NCI-H526 (cell line): ENCODE measurements at regions not wholly inside any gene's neighbourhood (a gene's known extent, or its start where the extent isn't known, plus 50 kb on each side); places are given as distances from the start of the nearest gene placed in this dataset.

Experiments used
- DNase-seq, 2 experiments: peaks; one replicate each; lab custom pipeline; 2025; lab: John Stamatoyannopoulos, UW

- no peak for DNase-seq
Measured at GRCh38 chr18:55047546-55047945, 88.3 kb upstream of the CCDC68 start.

DNA sequence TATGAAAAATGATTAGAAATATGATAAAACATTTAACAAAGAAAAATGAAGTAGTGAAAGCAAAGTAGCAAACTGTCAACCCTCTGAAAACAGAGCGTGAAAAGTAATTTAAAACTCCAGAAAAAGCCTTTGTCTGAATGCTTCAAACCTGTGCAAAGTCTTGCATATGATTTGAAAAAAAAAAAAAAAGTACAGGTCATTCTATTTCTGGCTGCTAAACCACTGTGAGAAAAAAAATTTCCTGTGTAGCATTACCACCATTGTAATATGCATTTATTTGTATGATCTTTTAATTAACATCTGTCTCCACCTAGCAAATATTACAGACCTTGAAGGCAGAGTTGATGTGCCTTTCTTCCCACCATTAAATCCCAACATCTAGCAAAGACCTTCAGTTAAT, 82.1 kb upstream of the CCDC68 start:
- DNase-seq: no peak

GRCh38 chr18:55038162-55038561, 78.9 kb upstream of the CCDC68 start:
- DNase-seq: no peak

DNA sequence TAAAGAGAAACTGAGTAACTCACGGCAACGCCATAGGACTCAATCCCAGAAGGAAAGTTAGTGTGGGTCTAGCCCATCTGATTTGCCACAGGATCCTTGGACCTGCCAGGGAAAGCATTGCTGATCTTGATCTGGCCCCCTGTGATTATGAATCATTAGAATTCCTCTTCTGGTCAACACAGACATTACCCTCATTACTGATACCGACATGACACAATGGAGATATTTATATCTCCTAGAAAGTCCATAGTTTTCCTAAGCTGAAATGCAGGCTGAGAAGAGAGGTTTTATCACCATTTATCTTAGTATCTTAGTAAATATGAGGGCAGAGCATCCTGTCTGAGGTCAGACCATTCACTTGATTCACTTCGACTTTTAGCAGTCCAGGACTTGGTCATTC, 75.5 kb upstream of the CCDC68 start:
- no peak for DNase-seq

- no peak for DNase-seq
Measured at GRCh38 chr18:55031979-55032378, 72.7 kb upstream of the CCDC68 start.

- no peak for DNase-seq
Measured at GRCh38 chr18:55031576-55031975, 72.3 kb upstream of the CCDC68 start.

DNA sequence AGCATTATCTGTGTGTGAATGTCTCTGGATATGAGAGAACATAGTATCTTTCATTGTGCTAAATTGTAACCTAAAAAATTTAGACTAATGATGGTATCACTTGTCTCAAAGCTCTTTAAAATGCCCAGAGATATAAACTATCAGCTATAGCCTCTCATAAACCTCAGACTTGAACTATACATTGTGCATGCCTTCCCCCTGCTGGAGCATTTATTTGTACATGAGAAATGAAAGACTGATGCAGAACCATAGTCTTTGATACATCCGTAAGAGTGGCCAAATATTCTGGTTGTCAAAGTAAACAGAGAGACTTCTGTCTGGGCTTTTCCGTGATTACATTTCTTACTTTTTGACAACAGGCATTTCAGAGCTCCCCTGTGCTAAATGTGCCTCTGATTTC, 71.9 kb upstream of the CCDC68 start:
- no peak for DNase-seq

GRCh38 chr18:55024564-55024963, 65.3 kb upstream of the CCDC68 start:
- DNase-seq: no peak

- no peak for DNase-seq
Measured at GRCh38 chr18:55018602-55019001, 59.3 kb upstream of the CCDC68 start.

DNA sequence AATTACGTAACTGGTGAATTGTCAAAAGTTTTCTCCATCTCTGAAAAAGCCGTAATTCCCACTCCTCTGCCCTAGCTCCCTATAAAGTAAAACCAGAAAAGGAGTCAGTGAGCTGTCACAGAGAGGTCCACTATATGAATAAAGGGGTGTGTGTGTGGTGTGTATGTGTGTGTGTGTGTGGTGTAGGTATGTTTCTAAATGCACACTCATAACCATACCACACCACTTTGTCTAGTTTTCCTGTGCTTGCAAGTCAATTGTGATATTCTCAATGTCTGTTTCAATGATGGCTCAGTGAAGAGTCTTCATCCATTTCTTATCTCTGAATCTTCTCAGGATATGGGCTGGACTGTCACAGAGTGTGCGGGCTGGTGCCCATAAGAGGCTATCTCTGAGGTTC, 54.8 kb upstream of the CCDC68 start:
- DNase-seq: no peak

- no peak for DNase-seq
Measured at GRCh38 chr18:55013685-55014084, 54.4 kb upstream of the CCDC68 start.

- DNase-seq: no peak
Measured at GRCh38 chr18:55013086-55013485, 53.8 kb upstream of the CCDC68 start.

DNA sequence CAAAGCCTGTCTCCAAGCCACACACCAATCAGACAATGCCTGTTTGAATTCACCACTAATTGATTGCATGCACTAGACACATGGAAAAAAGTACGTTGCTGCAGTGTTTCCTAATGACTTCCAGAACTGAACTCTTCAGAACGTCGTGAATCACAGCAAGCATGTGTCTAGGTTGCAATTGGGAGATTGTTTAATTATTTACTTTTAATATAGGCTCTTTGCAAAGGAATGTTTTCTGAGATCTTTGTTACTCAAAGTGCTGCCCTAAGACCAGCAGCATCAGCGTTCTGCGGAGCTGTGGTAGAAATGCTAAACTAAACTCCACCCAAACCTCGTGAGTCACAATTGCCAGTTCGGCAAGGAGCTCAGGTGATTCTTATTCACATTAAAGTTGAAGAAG, 52.7 kb upstream of the CCDC68 start:
- no peak for DNase-seq
